ENCODE measurements at regions not wholly inside any gene's neighbourhood (a gene's known extent, or its start where the extent isn't known, plus 50 kb on each side); places are given as distances from the start of the nearest gene placed in this dataset.
"Not testable (repeated sequence)": the region's sequence is repeated elsewhere in the genome, so short reads cannot be mapped to it uniquely, and the experiment has no call there.

GRCh38 chr7:25738528-25738927, 413.5 kb upstream of the NFE2L3 start:
- peaks cover 4% of the 10 kb centered on the region for H3K36me3 Mint-ChIP-seq (ENCODE audit: unreplicated experiment)
- no peak for DNase-seq (ENCODE audit: extremely low spot score, unreplicated experiment)
- H3K27me3 Mint-ChIP-seq (ENCODE audit: unreplicated experiment): no peaks in the 10 kb centered on the region
- H3K9me3 Mint-ChIP-seq (ENCODE audit: unreplicated experiment): no peaks in the 10 kb centered on the region
- H3K4me1 Mint-ChIP-seq (ENCODE audit: unreplicated experiment): peaks cover 19% of the 10 kb centered on the region
- no peak for TF ChIP-seq CTCF (IDR thresholded peaks at IDR 0.05)
- H3K27ac Mint-ChIP-seq (ENCODE audit: unreplicated experiment): no peak overlapping the region
- no peak overlapping the region for H3K4me3 Mint-ChIP-seq (ENCODE audit: unreplicated experiment)

GRCh38 chr7:25739143-25739542, 412.9 kb upstream of the NFE2L3 start:
- H3K36me3 Mint-ChIP-seq (ENCODE audit: unreplicated experiment): peaks cover 2% of the 10 kb centered on the region
- H3K4me1 Mint-ChIP-seq (ENCODE audit: unreplicated experiment): peaks cover 17% of the 10 kb centered on the region
- H3K27me3 Mint-ChIP-seq (ENCODE audit: unreplicated experiment): no peaks in the 10 kb centered on the region
- no peak overlapping the region for H3K27ac Mint-ChIP-seq (ENCODE audit: unreplicated experiment)
- no peak for TF ChIP-seq CTCF (IDR thresholded peaks at IDR 0.05)
- no peaks in the 10 kb centered on the region for H3K9me3 Mint-ChIP-seq (ENCODE audit: unreplicated experiment)
- DNase-seq (ENCODE audit: extremely low spot score, unreplicated experiment): no peak
- H3K4me3 Mint-ChIP-seq (ENCODE audit: unreplicated experiment): no peak overlapping the region

GRCh38 chr7:25742316-25742715, 409.7 kb upstream of the NFE2L3 start:
- Mint-ChIP-seq H3K27me3 (ENCODE audit: unreplicated experiment) (no peaks in the 10 kb centered on the region), H3K4me3 (ENCODE audit: unreplicated experiment) (no peak overlapping the region), H3K36me3 (ENCODE audit: unreplicated experiment) (peaks cover 2% of the 10 kb centered on the region), H3K4me1 (ENCODE audit: unreplicated experiment) (peaks cover 10% of the 10 kb centered on the region), H3K9me3 (ENCODE audit: unreplicated experiment) (no peaks in the 10 kb centered on the region), H3K27ac (ENCODE audit: unreplicated experiment) (peak overlapping the region; percentile 5)
- TF ChIP-seq CTCF (IDR thresholded peaks at IDR 0.05): no peak
- no peak for DNase-seq (ENCODE audit: extremely low spot score, unreplicated experiment)

DNA sequence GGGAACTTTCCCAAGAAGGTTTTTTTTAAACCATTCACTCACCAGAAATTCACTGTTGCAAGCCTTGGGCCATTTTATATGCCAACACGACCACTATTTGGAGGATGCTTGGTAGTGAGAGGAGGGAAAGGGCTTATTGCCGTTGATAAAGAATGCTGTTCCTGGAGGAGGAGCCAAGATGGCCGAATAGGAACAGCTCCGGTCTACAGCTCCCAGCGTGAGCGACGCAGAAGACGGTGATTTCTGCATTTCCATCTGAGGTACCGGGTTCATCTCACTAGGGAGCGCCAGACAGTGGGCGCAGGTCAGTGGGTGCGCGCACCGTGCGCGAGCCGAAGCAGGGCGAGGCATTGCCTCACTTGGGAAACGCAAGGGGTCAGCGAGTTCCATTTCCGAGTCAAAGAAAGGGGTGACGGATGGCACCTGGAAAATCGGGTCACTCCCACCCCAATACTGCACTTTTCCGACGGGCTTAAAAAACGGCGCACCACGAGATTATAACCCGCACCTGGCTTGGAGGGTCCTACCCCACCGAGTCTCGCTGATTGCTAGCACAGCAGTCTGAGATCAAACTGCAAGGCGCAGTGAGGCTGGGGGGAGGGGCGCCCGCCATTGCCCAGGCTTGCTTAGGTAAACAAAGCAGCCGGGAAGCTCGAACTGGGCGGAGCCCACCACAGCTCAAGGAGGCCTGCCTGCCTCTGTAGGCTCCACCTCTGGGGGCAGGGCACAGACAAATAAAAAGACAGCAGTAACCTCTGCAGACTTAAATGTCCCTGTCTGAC, 408.1 kb upstream of the NFE2L3 start:
- H3K27me3 Mint-ChIP-seq (ENCODE audit: unreplicated experiment); H3K27ac Mint-ChIP-seq (ENCODE audit: unreplicated experiment); H3K4me1 Mint-ChIP-seq (ENCODE audit: unreplicated experiment); DNase-seq (ENCODE audit: extremely low spot score, unreplicated experiment); H3K36me3 Mint-ChIP-seq (ENCODE audit: unreplicated experiment); H3K9me3 Mint-ChIP-seq (ENCODE audit: unreplicated experiment); H3K4me3 Mint-ChIP-seq (ENCODE audit: unreplicated experiment): not testable (repeated sequence)

- TF ChIP-seq CTCF (IDR thresholded peaks at IDR 0.05): no peak
- Mint-ChIP-seq H3K9me3 (ENCODE audit: unreplicated experiment) (no peaks in the 10 kb centered on the region), H3K36me3 (ENCODE audit: unreplicated experiment) (peaks cover 4% of the 10 kb centered on the region), H3K4me3 (ENCODE audit: unreplicated experiment) (no peak overlapping the region), H3K4me1 (ENCODE audit: unreplicated experiment) (peaks cover 47% of the 10 kb centered on the region), H3K27ac (ENCODE audit: unreplicated experiment) (peak overlapping the region; percentile 98), H3K27me3 (ENCODE audit: unreplicated experiment) (no peaks in the 10 kb centered on the region)
- no peak for DNase-seq (ENCODE audit: extremely low spot score, unreplicated experiment)
These were observed 401.1 kb upstream of the NFE2L3 start for GRCh38 chr7:25750744-25751508.
